NOMO-1 (cell line): ENCODE measurements at regions not wholly inside any gene's neighbourhood (a gene's known extent, or its start where the extent isn't known, plus 50 kb on each side); places are given as distances from the start of the nearest gene placed in this dataset.

Experiments used
- DNase-seq, 2 experiments: peaks; one replicate each; lab custom pipeline; 2025; ENCODE audit not compliant: unreplicated experiment in 2 of 2; lab: John Stamatoyannopoulos, UW

- no peak for DNase-seq
Measured at GRCh38 chr4:181157647-181158046, 1085.6 kb upstream of the TENM3 start.

GRCh38 chr4:181158971-181159370 lies 1084.2 kb upstream of the TENM3 start:
- DNase-seq = no peak

- no peak for DNase-seq
Measured at GRCh38 chr4:181161669-181162068, 1081.5 kb upstream of the TENM3 start.

- no peak for DNase-seq
Measured at GRCh38 chr4:181162266-181162665, 1080.9 kb upstream of the TENM3 start.

GRCh38 chr4:181162676-181163075 lies 1080.5 kb upstream of the TENM3 start:
- DNase-seq = no peak

GRCh38 chr4:181166742-181167399 lies 1076.3 kb upstream of the TENM3 start:
- DNase-seq = no peak

- DNase-seq = no peak
Measured at GRCh38 chr4:181168011-181168805, 1075.0 kb upstream of the TENM3 start.

- no peak for DNase-seq
Measured at GRCh38 chr4:181173046-181173445, 1070.2 kb upstream of the TENM3 start.

- no peak for DNase-seq
Measured at GRCh38 chr4:181176306-181176705, 1066.9 kb upstream of the TENM3 start.

GRCh38 chr4:181181331-181181730 lies 1061.9 kb upstream of the TENM3 start:
- DNase-seq = no peak

GRCh38 chr4:181189751-181190150 lies 1053.5 kb upstream of the TENM3 start:
- no peak for DNase-seq

GRCh38 chr4:181193131-181193930 lies 1049.9 kb upstream of the TENM3 start:
- DNase-seq = no peak

- no peak for DNase-seq
Measured at GRCh38 chr4:181194096-181194495, 1049.1 kb upstream of the TENM3 start.

- no peak for DNase-seq
Measured at GRCh38 chr4:181200076-181200475, 1043.1 kb upstream of the TENM3 start.

- DNase-seq = peak in 1 of 2 experiments; percentile 0
Measured at GRCh38 chr4:181202240-181202639, 1041.0 kb upstream of the TENM3 start.

- DNase-seq = no peak
Measured at GRCh38 chr4:181204109-181204508, 1039.1 kb upstream of the TENM3 start.

- DNase-seq = no peak
Measured at GRCh38 chr4:181213551-181213950, 1029.7 kb upstream of the TENM3 start.

GRCh38 chr4:181216501-181216900 lies 1026.7 kb upstream of the TENM3 start:
- DNase-seq = no peak

GRCh38 chr4:181219783-181220416 lies 1023.3 kb upstream of the TENM3 start:
- DNase-seq = no peak

- DNase-seq = no peak
Measured at GRCh38 chr4:181224852-181225251, 1018.4 kb upstream of the TENM3 start.
